EL (cell line): ENCODE measurements at regions not wholly inside any gene's neighbourhood (a gene's known extent, or its start where the extent isn't known, plus 50 kb on each side); places are given as distances from the start of the nearest gene placed in this dataset.

Experiments used
- DNase-seq: peaks from one replicate; pipeline ENCODE4 v3.0.0-alpha.2; 2016

- no peak for DNase-seq
These were observed 166.2 kb upstream of the SP8 start for GRCh38 chr7:20952916-20953315.

- DNase-seq = no peak
These were observed 168.3 kb upstream of the SP8 start for GRCh38 chr7:20954711-20955619.

- no peak for DNase-seq
These were observed 171.9 kb upstream of the SP8 start for GRCh38 chr7:20958572-20958971.

- DNase-seq = no peak
These were observed 172.6 kb upstream of the SP8 start for GRCh38 chr7:20959281-20959680.

GRCh38 chr7:20963556-20964280 is 177.0 kb upstream of the SP8 start:
- no peak for DNase-seq

- DNase-seq = no peak
These were observed 177.7 kb upstream of the SP8 start for GRCh38 chr7:20964281-20964918.

GRCh38 chr7:20971219-20971618 is 184.5 kb upstream of the SP8 start:
- no peak for DNase-seq

- no peak for DNase-seq
These were observed 193.5 kb upstream of the SP8 start for GRCh38 chr7:20980232-20980631.

GRCh38 chr7:20980668-20981264 is 194.1 kb upstream of the SP8 start:
- DNase-seq = no peak

GRCh38 chr7:20988340-20988739 is 201.7 kb upstream of the SP8 start:
- no peak for DNase-seq

GRCh38 chr7:20991544-20991943 is 204.9 kb upstream of the SP8 start:
- DNase-seq = no peak

- DNase-seq = no peak
These were observed 207.0 kb upstream of the SP8 start for GRCh38 chr7:20993693-20994092.

- no peak for DNase-seq
These were observed 211.6 kb upstream of the SP8 start for GRCh38 chr7:20998309-20998708.

- no peak for DNase-seq
These were observed 224.5 kb upstream of the SP8 start for GRCh38 chr7:21011153-21011552.

- DNase-seq = no peak
These were observed 227.3 kb upstream of the SP8 start for GRCh38 chr7:21013765-21014539.

- DNase-seq = no peak
These were observed 234.0 kb upstream of the SP8 start for GRCh38 chr7:21020667-21021066.

GRCh38 chr7:21023841-21024484 is 237.3 kb upstream of the SP8 start:
- DNase-seq = no peak

- DNase-seq = no peak
These were observed 237.8 kb upstream of the SP8 start for GRCh38 chr7:21024485-21024867.

GRCh38 chr7:21028186-21028585 is 241.5 kb upstream of the SP8 start:
- DNase-seq = peak; percentile 5

- no peak for DNase-seq
These were observed 241.9 kb upstream of the SP8 start for GRCh38 chr7:21028599-21028998.

GRCh38 chr7:21029006-21029405 is 242.3 kb upstream of the SP8 start:
- no peak for DNase-seq
